ENCODE measurements at regions not wholly inside any gene's neighbourhood (a gene's known extent, or its start where the extent isn't known, plus 50 kb on each side); places are given as distances from the start of the nearest gene placed in this dataset.
A peak's percentile ranks its signal among the peaks of the same experiment; 100 is the strongest.

- no peak for ATAC-seq (ENCODE audit: insufficient read depth, low FRiP score)
- TF ChIP-seq CTCF (IDR thresholded peaks at IDR 0.05; ENCODE audit: control extremely low read depth, extremely low read depth): no peak
- Histone ChIP-seq H3K4me1 (ENCODE audit: control insufficient read depth in 5 of 5, insufficient read depth in 5 of 5, low read length in 5 of 5) (no peaks in the 10 kb centered on the region), H3K27ac (ENCODE audit: low read depth in 1 of 2, low read length in 1 of 2) (no peak overlapping the region), H3K9ac (ENCODE audit: insufficient read depth in 1 of 2, low read length in 2 of 2) (no peak overlapping the region), H3K36me3 (ENCODE audit: control insufficient read depth in 4 of 4, insufficient read depth in 4 of 4, low read length in 4 of 4) (peaks cover 0 to 5% (median 1%) of the 10 kb centered on the region in 4 donors), H3K9me3 (ENCODE audit: control insufficient read depth in 4 of 4, insufficient read depth in 3 of 4, low read length in 3 of 4) (peaks cover 0 to 4% (median 0%) of the 10 kb centered on the region in 4 donors), H3K4me3 (no peak overlapping the region), H3K27me3 (ENCODE audit: control insufficient read depth in 3 of 3, insufficient read depth in 3 of 3, low read length in 2 of 3) (no peaks in the 10 kb centered on the region)
- 90 to 93% methylated on average over 25 of the region's 25 CpGs for WGBS, 2 donors
- peak in 1 of 3 donors; percentile 6 for DNase-seq
Observed at GRCh38 chr14:101029668-101030290, 126.3 kb upstream of the RTL1 start.

DNA sequence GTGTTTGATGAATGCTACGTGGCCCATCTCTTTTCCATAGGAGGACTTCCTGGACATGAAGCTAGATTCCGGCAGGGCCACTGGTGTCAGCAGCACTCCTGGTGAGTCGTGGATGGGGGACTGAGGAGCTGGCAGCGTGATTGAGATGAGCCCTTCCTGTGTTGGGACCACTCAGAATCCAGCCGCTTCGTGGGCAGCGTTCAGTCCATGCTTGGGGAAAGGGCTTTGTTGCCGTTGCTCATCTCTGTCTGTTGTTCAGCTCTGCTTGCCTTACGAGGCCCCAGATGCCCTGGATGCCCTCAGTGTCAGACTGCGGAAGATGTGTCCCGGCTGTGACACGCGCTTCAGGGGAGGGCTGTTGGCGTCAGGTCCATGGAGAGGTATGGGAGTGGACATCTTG is 127.1 kb upstream of the RTL1 start:
- DNase-seq (no peak), ATAC-seq (ENCODE audit: insufficient read depth, low FRiP score) (no peak)
- Histone ChIP-seq H3K36me3 (ENCODE audit: control insufficient read depth in 4 of 4, insufficient read depth in 4 of 4, low read length in 4 of 4) (peaks cover 0 to 6% (median 2%) of the 10 kb centered on the region in 4 donors), H3K27ac (ENCODE audit: low read depth in 1 of 2, low read length in 1 of 2) (no peak overlapping the region), H3K4me3 (no peak overlapping the region), H3K9me3 (ENCODE audit: control insufficient read depth in 4 of 4, insufficient read depth in 3 of 4, low read length in 3 of 4) (peaks cover 0 to 4% (median 0%) of the 10 kb centered on the region in 4 donors), H3K4me1 (ENCODE audit: control insufficient read depth in 5 of 5, insufficient read depth in 5 of 5, low read length in 5 of 5) (no peaks in the 10 kb centered on the region), H3K27me3 (ENCODE audit: control insufficient read depth in 3 of 3, insufficient read depth in 3 of 3, low read length in 2 of 3) (no peaks in the 10 kb centered on the region), H3K9ac (ENCODE audit: insufficient read depth in 1 of 2, low read length in 2 of 2) (no peak overlapping the region)
- no peak for TF ChIP-seq CTCF (IDR thresholded peaks at IDR 0.05; ENCODE audit: control extremely low read depth, extremely low read depth)
- 85 to 91% methylated on average over 14 of the region's 14 CpGs for WGBS, 2 donors

DNA sequence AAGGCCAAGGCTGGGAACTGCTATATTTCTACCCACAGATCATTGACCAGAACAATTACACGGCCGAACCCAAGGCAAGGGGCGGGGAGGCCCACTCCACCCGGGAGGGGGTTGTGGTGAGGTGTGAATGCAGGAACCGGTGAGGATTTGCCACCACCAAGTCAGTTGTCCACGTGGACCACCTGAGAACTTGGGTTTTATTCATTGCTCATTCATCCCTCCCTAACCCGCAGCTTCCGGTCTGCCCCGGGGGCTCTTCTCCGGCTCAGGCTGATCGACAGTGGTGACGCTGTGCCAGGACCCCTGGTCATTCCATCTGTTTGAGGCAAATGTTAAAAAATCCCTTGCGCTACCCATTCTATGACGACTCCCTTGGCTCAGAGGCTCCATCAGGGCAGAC is 127.7 kb upstream of the RTL1 start:
- Histone ChIP-seq H3K36me3 (ENCODE audit: control insufficient read depth in 4 of 4, insufficient read depth in 4 of 4, low read length in 4 of 4) (peaks cover 0 to 11% (median 5%) of the 10 kb centered on the region in 4 donors), H3K9me3 (ENCODE audit: control insufficient read depth in 4 of 4, insufficient read depth in 3 of 4, low read length in 3 of 4) (peaks cover 0 to 4% (median 0%) of the 10 kb centered on the region in 4 donors), H3K27me3 (ENCODE audit: control insufficient read depth in 3 of 3, insufficient read depth in 3 of 3, low read length in 2 of 3) (no peaks in the 10 kb centered on the region), H3K4me1 (ENCODE audit: control insufficient read depth in 5 of 5, insufficient read depth in 5 of 5, low read length in 5 of 5) (no peaks in the 10 kb centered on the region), H3K27ac (ENCODE audit: low read depth in 1 of 2, low read length in 1 of 2) (no peak overlapping the region), H3K4me3 (no peak overlapping the region), H3K9ac (ENCODE audit: insufficient read depth in 1 of 2, low read length in 2 of 2) (no peak overlapping the region)
- no peak for TF ChIP-seq CTCF (IDR thresholded peaks at IDR 0.05; ENCODE audit: control extremely low read depth, extremely low read depth)
- peak in 1 of 3 donors; percentile 1 for DNase-seq
- ATAC-seq (ENCODE audit: insufficient read depth, low FRiP score): no peak
- WGBS, 2 donors: 92 to 93% methylated on average over 14 of the region's 14 CpGs

- Histone ChIP-seq H3K27ac (ENCODE audit: low read depth in 1 of 2, low read length in 1 of 2) (no peak overlapping the region), H3K9me3 (ENCODE audit: control insufficient read depth in 4 of 4, insufficient read depth in 3 of 4, low read length in 3 of 4) (peaks cover 0 to 4% (median 0%) of the 10 kb centered on the region in 4 donors), H3K9ac (ENCODE audit: insufficient read depth in 1 of 2, low read length in 2 of 2) (no peak overlapping the region), H3K4me1 (ENCODE audit: control insufficient read depth in 5 of 5, insufficient read depth in 5 of 5, low read length in 5 of 5) (no peaks in the 10 kb centered on the region), H3K36me3 (ENCODE audit: control insufficient read depth in 4 of 4, insufficient read depth in 4 of 4, low read length in 4 of 4) (peaks cover 0 to 11% (median 5%) of the 10 kb centered on the region in 4 donors), H3K27me3 (ENCODE audit: control insufficient read depth in 3 of 3, insufficient read depth in 3 of 3, low read length in 2 of 3) (no peaks in the 10 kb centered on the region), H3K4me3 (no peak overlapping the region)
- no peak for ATAC-seq (ENCODE audit: insufficient read depth, low FRiP score)
- peak in 1 of 3 donors; percentile 7 for DNase-seq
- TF ChIP-seq CTCF (IDR thresholded peaks at IDR 0.05; ENCODE audit: control extremely low read depth, extremely low read depth): no peak
- 89% methylated on average over 17 of the region's 17 CpGs for WGBS, 2 donors
Observed at GRCh38 chr14:101031721-101032120, 128.2 kb upstream of the RTL1 start.
